GM21619 (cell line): ENCODE measurements at regions not wholly inside any gene's neighbourhood (a gene's known extent, or its start where the extent isn't known, plus 50 kb on each side); places are given as distances from the start of the nearest gene placed in this dataset.

Experiments used
- ATAC-seq: cut with Tn5 transposase; IDR thresholded peaks from one replicate; pipeline ENCODE4 v1.9.1; 2021; ENCODE audit not compliant: unreplicated experiment

- no peak for ATAC-seq
These were observed 183.4 kb upstream of the CDH7 start for GRCh38 chr18:65567372-65567771.

GRCh38 chr18:65548316-65548715, 202.5 kb upstream of the CDH7 start:
- ATAC-seq, result no peak

- no peak for ATAC-seq
These were observed 203.8 kb upstream of the CDH7 start for GRCh38 chr18:65547046-65547445.

GRCh38 chr18:65544701-65545100, 206.1 kb upstream of the CDH7 start:
- no peak for ATAC-seq

- ATAC-seq, result no peak
These were observed 222.8 kb upstream of the CDH7 start for GRCh38 chr18:65527879-65528633.

- no peak for ATAC-seq
These were observed 224.7 kb upstream of the CDH7 start for GRCh38 chr18:65526099-65526498.

GRCh38 chr18:65523461-65523860, 227.4 kb upstream of the CDH7 start:
- no peak for ATAC-seq

- ATAC-seq, result no peak
These were observed 227.9 kb upstream of the CDH7 start for GRCh38 chr18:65522907-65523306.

GRCh38 chr18:65516209-65516608, 234.6 kb upstream of the CDH7 start:
- no peak for ATAC-seq

- ATAC-seq, result no peak
These were observed 252.2 kb upstream of the CDH7 start for GRCh38 chr18:65498605-65499004.

- no peak for ATAC-seq
These were observed 263.2 kb upstream of the CDH7 start for GRCh38 chr18:65487569-65487968.

- no peak for ATAC-seq
These were observed 273.4 kb upstream of the CDH7 start for GRCh38 chr18:65477455-65477854.

GRCh38 chr18:65468881-65469280, 281.9 kb upstream of the CDH7 start:
- no peak for ATAC-seq

- no peak for ATAC-seq
These were observed 286.5 kb upstream of the CDH7 start for GRCh38 chr18:65464361-65464760.

GRCh38 chr18:65459741-65460140, 291.1 kb upstream of the CDH7 start:
- no peak for ATAC-seq

- no peak for ATAC-seq
These were observed 291.9 kb upstream of the CDH7 start for GRCh38 chr18:65458871-65459270.

- no peak for ATAC-seq
These were observed 311.6 kb upstream of the CDH7 start for GRCh38 chr18:65439188-65439587.

- ATAC-seq, result no peak
These were observed 314.4 kb upstream of the CDH7 start for GRCh38 chr18:65436430-65436829.

GRCh38 chr18:65435534-65435933, 315.3 kb upstream of the CDH7 start:
- ATAC-seq, result no peak

- ATAC-seq, result no peak
These were observed 321.2 kb upstream of the CDH7 start for GRCh38 chr18:65429601-65430000.

- ATAC-seq, result no peak
These were observed 325.4 kb upstream of the CDH7 start for GRCh38 chr18:65425366-65425765.

GRCh38 chr18:65423776-65424175, 327.0 kb upstream of the CDH7 start:
- ATAC-seq, result no peak

- no peak for ATAC-seq
These were observed 328.2 kb upstream of the CDH7 start for GRCh38 chr18:65422544-65423136.
